Endothelial cell of umbilical vein (primary cell): ENCODE measurements at regions not wholly inside any gene's neighbourhood (a gene's known extent, or its start where the extent isn't known, plus 50 kb on each side); places are given as distances from the start of the nearest gene placed in this dataset.

Source experiments
- CTCF ChIP-seq, 2 donors: IDR thresholded peaks; 1 replicate in 1 of 2; 2 replicates in 1 of 2; pipeline ENCODE4 v1.5.1; 2011; ENCODE audit warnings: low read length in 2 of 2, mild to moderate bottlenecking in 2 of 2, moderate library complexity in 2 of 2, control low read depth in 1 of 2, inconsistent platforms in 1 of 2, low read depth in 1 of 2; ENCODE audit not compliant: insufficient read depth in 1 of 2; ENCODE audit errors: extremely low read depth in 1 of 2
- EZH2 ChIP-seq: IDR thresholded peaks from 2 replicates; pipeline ENCODE4 v1.6.1; 2012; ENCODE audit warnings: borderline replicate concordance, low read depth, mild to moderate bottlenecking, moderate library complexity, low read length, inconsistent platforms; ENCODE audit not compliant: severe bottlenecking
- FOS ChIP-seq: IDR thresholded peaks from 2 replicates; pipeline ENCODE4 v1.6.1; 2011; ENCODE audit warnings: mild to moderate bottlenecking, low read length, moderate library complexity, borderline replicate concordance; ENCODE audit not compliant: insufficient read depth
- GATA2 ChIP-seq: IDR thresholded peaks from 2 replicates; pipeline ENCODE4 v1.7.0; 2011; ENCODE audit warnings: low read depth, mild to moderate bottlenecking, moderate library complexity, mixed read lengths, low read length; ENCODE audit not compliant: insufficient read length, insufficient read depth
- JUN ChIP-seq: IDR thresholded peaks from 2 replicates; pipeline ENCODE4 v1.6.1; 2011; ENCODE audit warnings: borderline replicate concordance, low read depth; ENCODE audit not compliant: insufficient read length, insufficient read depth
- MYC ChIP-seq: IDR thresholded peaks from one replicate; pipeline ENCODE4 v1.6.1; 2011; ENCODE audit warnings: mild to moderate bottlenecking, low read depth, low read length
- POLR2A ChIP-seq: IDR thresholded peaks from 2 replicates; pipeline ENCODE4 v1.6.1; 2012; ENCODE audit warnings: low read depth, mild to moderate bottlenecking, control low read depth, low read length
- POLR2AphosphoS5 ChIP-seq: IDR thresholded peaks from 2 replicates; pipeline ENCODE4 v1.6.1; 2012; ENCODE audit warnings: low read depth, mild to moderate bottlenecking, control low read depth, low read length, moderate library complexity; ENCODE audit not compliant: insufficient read depth
- TF ChIP-seq, protein P1 (sequence below): IDR thresholded peaks from 2 replicates; pipeline ENCODE4 v1.6.1; 2011; ENCODE audit not compliant: insufficient read depth, insufficient read length

DNA sequence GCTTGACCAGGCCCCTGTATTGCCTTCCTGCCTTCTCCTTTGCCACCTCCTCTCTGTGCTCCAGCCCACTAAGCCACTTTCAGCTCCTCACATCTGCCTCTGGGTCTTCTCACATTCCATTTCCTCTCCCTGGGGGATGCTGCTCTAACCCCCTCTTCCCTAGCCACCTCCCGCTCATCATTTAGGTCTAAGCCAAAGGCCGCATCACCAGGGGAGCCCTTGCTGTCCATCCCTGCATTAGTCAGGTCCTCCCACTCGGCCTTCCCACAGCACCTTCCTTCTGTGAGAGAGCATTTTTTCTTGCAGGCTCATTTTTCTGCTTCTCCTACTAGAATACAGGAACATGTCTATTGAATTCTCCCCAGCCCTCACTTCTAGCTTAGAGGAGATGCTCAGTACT is 72.6 kb upstream of the GALNT10 start:
- TF ChIP-seq CTCF (IDR thresholded peaks at IDR 0.05; ENCODE audit: extremely low read depth in 1 of 2, insufficient read depth in 1 of 2, low read depth in 1 of 2, low read length in 2 of 2): no peak
- TF ChIP-seq, protein P1, sequence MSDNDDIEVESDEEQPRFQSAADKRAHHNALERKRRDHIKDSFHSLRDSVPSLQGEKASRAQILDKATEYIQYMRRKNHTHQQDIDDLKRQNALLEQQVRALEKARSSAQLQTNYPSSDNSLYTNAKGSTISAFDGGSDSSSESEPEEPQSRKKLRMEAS: no peak
- no peak for TF ChIP-seq POLR2AphosphoS5
- TF ChIP-seq POLR2A: no peak
- no peak for TF ChIP-seq MYC
- no peak for TF ChIP-seq JUN
- no peak for TF ChIP-seq EZH2
- no peak for TF ChIP-seq GATA2
- no peak for TF ChIP-seq FOS
